SK-N-SH (cell line): ENCODE measurements at regions not wholly inside any gene's neighbourhood (a gene's known extent, or its start where the extent isn't known, plus 50 kb on each side); places are given as distances from the start of the nearest gene placed in this dataset.

Source experiments
- CTCF ChIA-PET: fragments of 300-600, 350-600 bp; formaldehyde crosslinking; extraction: SDS; loops from one replicate; lab custom pipeline; 2021; lab: Yijun Ruan, JAX
- POLR2A ChIA-PET: fragments of 350-600 bp; sonication (Branson Sonifier 250); formaldehyde crosslinking; extraction: SDS; loops from one replicate; lab custom pipeline; 2020; ENCODE audit warnings: antibody characterized with exemption, inconsistent platforms; lab: Yijun Ruan, JAX
- DNase-seq: peaks from one replicate; pipeline ENCODE4 v3.0.0; 2012
- H2AFZ ChIP-seq: fragments of 200-600 bp; sonication (generic); 2 replicates; pipeline ENCODE4 v1.8.1; 2016; ENCODE audit warnings: antibody characterized with exemption, mild to moderate bottlenecking, low read depth
- H3F3A ChIP-seq: fragments of 200-600 bp; sonication (generic); replicated peaks from 2 replicates; pipeline ENCODE3; 2016; ENCODE audit warnings: antibody characterized with exemption, mild to moderate bottlenecking; ENCODE audit not compliant: insufficient read depth
- H3K27ac ChIP-seq, 2 experiments: fragments of 200-500 bp in 1 of 2; fragments of 200-600 bp in 1 of 2; sonication (Bioruptor generic) in 1 of 2; sonication (generic), shearing (Covaris generic) in 1 of 2; 2 replicates each; pipeline versions ENCODE4 v1.5.1 to v1.6.1; 2014 to 2016; ENCODE audit warnings: low read depth in 2 of 2, inconsistent platforms in 1 of 2, low read length in 1 of 2, mild to moderate bottlenecking in 1 of 2, mixed read lengths in 1 of 2
- H3K27me3 ChIP-seq: fragments of 200-600 bp; sonication (generic), shearing (Covaris generic); 2 replicates; pipeline ENCODE4 v1.6.1; 2016; ENCODE audit warnings: mixed run types; ENCODE audit not compliant: insufficient read depth
- H3K36me3 ChIP-seq, 2 experiments: fragments of 200-500 bp in 1 of 2; fragments of 200-600 bp in 1 of 2; sonication (Bioruptor generic) in 1 of 2; sonication (generic) in 1 of 2; replicated peaks in 1 of 2; 2 replicates each; pipeline versions ENCODE3 to v1.5.1; 2014 to 2016; ENCODE audit warnings: low read length in 1 of 2, mild to moderate bottlenecking in 1 of 2; ENCODE audit not compliant: insufficient read depth in 2 of 2, control insufficient read depth in 1 of 2
- H3K4me1 ChIP-seq, 2 experiments: fragments of 200-500 bp in 1 of 2; fragments of 200-600 bp in 1 of 2; sonication (Bioruptor generic) in 1 of 2; sonication (generic), shearing (Covaris generic) in 1 of 2; 2 replicates each; pipeline versions ENCODE4 v1.5.1 to v1.6.1; 2014 to 2016; ENCODE audit warnings: low read depth in 1 of 2, low read length in 1 of 2, mixed run types in 1 of 2; ENCODE audit not compliant: insufficient read depth in 2 of 2, control insufficient read depth in 1 of 2
- H3K4me2 ChIP-seq: fragments of 200-600 bp; sonication (generic), shearing (Covaris generic); 2 replicates; pipeline ENCODE4 v1.6.1; 2017; ENCODE audit warnings: mixed run types
- H3K4me3 ChIP-seq, 2 experiments: fragments of 200-500 bp in 1 of 2; fragments of 200-600 bp in 1 of 2; sonication (Bioruptor generic) in 1 of 2; sonication (generic), shearing (Covaris generic) in 1 of 2; 2 replicates each; pipeline versions ENCODE4 v1.5.1 to v1.8.1; 2014 to 2016; ENCODE audit warnings: low read depth in 2 of 2, inconsistent platforms in 1 of 2, low read length in 1 of 2, mild to moderate bottlenecking in 1 of 2, mixed read lengths in 1 of 2, moderate library complexity in 1 of 2
- H3K79me2 ChIP-seq: fragments of 200-600 bp; sonication (generic); 2 replicates; pipeline ENCODE4 v1.8.1; 2017; ENCODE audit warnings: mild to moderate bottlenecking; ENCODE audit not compliant: insufficient read depth
- H3K9ac ChIP-seq: fragments of 200-600 bp; sonication (generic); 2 replicates; pipeline ENCODE4 v1.6.1; 2017; ENCODE audit warnings: mixed run types
- H3K9me2 ChIP-seq: fragments of 200-600 bp; sonication (generic); 2 replicates; pipeline ENCODE4 v1.6.1; 2017; ENCODE audit warnings: mixed run types
- H3K9me3 ChIP-seq: fragments of 200-600 bp; sonication (generic); 2 replicates; pipeline ENCODE4 v1.6.1; 2017; ENCODE audit warnings: mixed run types, mild to moderate bottlenecking, moderate library complexity
- H4K20me1 ChIP-seq: fragments of 200-600 bp; sonication (generic); 2 replicates; pipeline ENCODE4 v1.6.1; 2017; ENCODE audit warnings: mild to moderate bottlenecking, mixed run types; ENCODE audit not compliant: insufficient read depth
- CHD2 ChIP-seq: fragments of 150-350 bp; IDR thresholded peaks from 2 replicates; pipeline ENCODE4 v1.6.1; 2018; ENCODE audit warnings: low read length; ENCODE audit not compliant: partially characterized antibody
- MEF2A ChIP-seq: IDR thresholded peaks from 2 replicates; pipeline ENCODE4 v1.4.0; 2012; ENCODE audit warnings: low read depth, borderline replicate concordance
- NFIC ChIP-seq: IDR thresholded peaks from 2 replicates; pipeline ENCODE4 v1.4.0; 2012; ENCODE audit warnings: borderline replicate concordance
- NRF1 ChIP-seq: IDR thresholded peaks from 2 replicates; pipeline ENCODE4 v1.6.1; 2012; ENCODE audit warnings: low read depth, mild to moderate bottlenecking, low read length
- PBX3 ChIP-seq: IDR thresholded peaks from 2 replicates; pipeline ENCODE4; 2012
- POLR2AphosphoS5 ChIP-seq: IDR thresholded peaks from 2 replicates; pipeline ENCODE4 v1.6.1; 2012; ENCODE audit warnings: low read depth, low read length
- RCOR1 ChIP-seq: fragments of 150-350 bp; IDR thresholded peaks from 2 replicates; pipeline ENCODE4 v1.6.1; 2017; ENCODE audit warnings: antibody characterized with exemption, low read length
- RFX5 ChIP-seq: IDR thresholded peaks from 2 replicates; pipeline ENCODE4 v1.6.1; 2012; ENCODE audit warnings: mild to moderate bottlenecking, improper control_type of control experiment, low read length
- SMC3 ChIP-seq: IDR thresholded peaks from 2 replicates; pipeline ENCODE4 v1.6.1; 2012; ENCODE audit warnings: low read depth, low read length, improper control_type of control experiment
- TEAD4 ChIP-seq: IDR thresholded peaks from 2 replicates; pipeline ENCODE4 v1.4.0; 2012; ENCODE audit warnings: mild to moderate bottlenecking, borderline replicate concordance; ENCODE audit not compliant: insufficient read depth
- WGBS: methylation state at CpG from one replicate; pipeline ENCODE4 v1.1.6; 2017; ENCODE audit warnings: low lambda C conversion rate; 5-methylcytosine and 5-hydroxymethylcytosine counted together
- TF ChIP-seq, protein P1 (sequence below): IDR thresholded peaks from 2 replicates; pipeline ENCODE4 v1.4.0; 2012; ENCODE audit warnings: low read depth, borderline replicate concordance
- TF ChIP-seq, protein P2 (sequence below): IDR thresholded peaks from 2 replicates; pipeline ENCODE4 v1.4.0; 2012; ENCODE audit warnings: low read depth
- TF ChIP-seq, protein P3 (sequence below): fragments of 200-600 bp; sonication (generic); IDR thresholded peaks from 2 replicates; pipeline ENCODE4 v1.6.1; 2017; ENCODE audit warnings: antibody characterized with exemption, mild to moderate bottlenecking, moderate library complexity

GRCh38 chr13:103852036-103852435, 785.8 kb upstream of the SLC10A2 start:
- no peaks in the 10 kb centered on the region for H3F3A ChIP-seq
- H3K27ac ChIP-seq: no peak overlapping the region
- no peak overlapping the region for H3K9ac ChIP-seq
- H4K20me1 ChIP-seq: no peaks in the 10 kb centered on the region
- H2AFZ ChIP-seq: no peak overlapping the region
- no peaks in the 10 kb centered on the region for H3K79me2 ChIP-seq
- H3K9me3 ChIP-seq: no peaks in the 10 kb centered on the region
- ChIA-PET CTCF (no interaction called here), POLR2A (no interaction called here)
- TF ChIP-seq, protein P1, sequence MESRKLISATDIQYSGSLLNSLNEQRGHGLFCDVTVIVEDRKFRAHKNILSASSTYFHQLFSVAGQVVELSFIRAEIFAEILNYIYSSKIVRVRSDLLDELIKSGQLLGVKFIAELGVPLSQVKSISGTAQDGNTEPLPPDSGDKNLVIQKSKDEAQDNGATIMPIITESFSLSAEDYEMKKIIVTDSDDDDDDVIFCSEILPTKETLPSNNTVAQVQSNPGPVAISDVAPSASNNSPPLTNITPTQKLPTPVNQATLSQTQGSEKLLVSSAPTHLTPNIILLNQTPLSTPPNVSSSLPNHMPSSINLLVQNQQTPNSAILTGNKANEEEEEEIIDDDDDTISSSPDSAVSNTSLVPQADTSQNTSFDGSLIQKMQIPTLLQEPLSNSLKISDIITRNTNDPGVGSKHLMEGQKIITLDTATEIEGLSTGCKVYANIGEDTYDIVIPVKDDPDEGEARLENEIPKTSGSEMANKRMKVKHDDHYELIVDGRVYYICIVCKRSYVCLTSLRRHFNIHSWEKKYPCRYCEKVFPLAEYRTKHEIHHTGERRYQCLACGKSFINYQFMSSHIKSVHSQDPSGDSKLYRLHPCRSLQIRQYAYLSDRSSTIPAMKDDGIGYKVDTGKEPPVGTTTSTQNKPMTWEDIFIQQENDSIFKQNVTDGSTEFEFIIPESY: no peak
- DNase-seq: no peak
- no peaks in the 10 kb centered on the region for H3K9me2 ChIP-seq
- no peaks in the 10 kb centered on the region for H3K4me1 ChIP-seq
- 54% methylated on average over 5 of the region's 5 CpGs for WGBS
- no peaks in the 10 kb centered on the region for H3K27me3 ChIP-seq
- H3K36me3 ChIP-seq: no peaks in the 10 kb centered on the region
- no peak overlapping the region for H3K4me2 ChIP-seq
- H3K4me3 ChIP-seq: no peak overlapping the region

DNA sequence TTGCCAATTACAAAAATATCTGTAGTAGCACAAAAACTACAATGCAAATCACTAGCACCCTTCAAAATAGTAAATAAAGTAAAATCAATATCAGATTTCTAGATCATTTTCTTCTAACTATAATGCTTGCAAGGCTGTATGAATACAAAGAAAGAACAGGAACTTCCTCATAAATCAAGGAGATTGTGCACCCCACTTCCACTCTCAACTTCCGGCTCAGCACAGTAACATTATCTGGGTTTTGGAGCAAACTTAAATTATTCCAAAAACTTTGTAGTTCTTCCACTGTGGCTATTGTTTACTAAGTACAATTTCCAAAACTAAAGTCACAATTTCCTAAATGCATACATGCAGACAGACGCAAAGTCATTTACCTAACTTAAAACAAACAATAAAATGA, 778.3 kb upstream of the SLC10A2 start:
- Histone ChIP-seq H4K20me1 (no peaks in the 10 kb centered on the region), H3K4me1 (peaks cover 0 to 14% of the 10 kb centered on the region in 2 experiments; a peak in 1 of 4 replicates), H3K79me2 (no peaks in the 10 kb centered on the region), H3K4me3 (no peak overlapping the region), H3K9ac (no peak overlapping the region), H3K4me2 (no peak overlapping the region), H3K27me3 (no peaks in the 10 kb centered on the region), H3K27ac (no peak overlapping the region), H3K36me3 (no peaks in the 10 kb centered on the region), H3K9me2 (no peaks in the 10 kb centered on the region), H3K9me3 (no peaks in the 10 kb centered on the region), H3F3A (no peaks in the 10 kb centered on the region), H2AFZ (no peak overlapping the region)
- TF ChIP-seq CHD2 (no peak), TEAD4 (no peak), RFX5 (no peak), MEF2A (no peak), SMC3 (no peak), PBX3 (no peak), NRF1 (no peak), POLR2AphosphoS5 (no peak), NFIC (no peak), RCOR1 (no peak)
- TF ChIP-seq, protein P2, sequence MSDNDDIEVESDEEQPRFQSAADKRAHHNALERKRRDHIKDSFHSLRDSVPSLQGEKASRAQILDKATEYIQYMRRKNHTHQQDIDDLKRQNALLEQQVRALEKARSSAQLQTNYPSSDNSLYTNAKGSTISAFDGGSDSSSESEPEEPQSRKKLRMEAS: no peak
- TF ChIP-seq, protein P3, sequence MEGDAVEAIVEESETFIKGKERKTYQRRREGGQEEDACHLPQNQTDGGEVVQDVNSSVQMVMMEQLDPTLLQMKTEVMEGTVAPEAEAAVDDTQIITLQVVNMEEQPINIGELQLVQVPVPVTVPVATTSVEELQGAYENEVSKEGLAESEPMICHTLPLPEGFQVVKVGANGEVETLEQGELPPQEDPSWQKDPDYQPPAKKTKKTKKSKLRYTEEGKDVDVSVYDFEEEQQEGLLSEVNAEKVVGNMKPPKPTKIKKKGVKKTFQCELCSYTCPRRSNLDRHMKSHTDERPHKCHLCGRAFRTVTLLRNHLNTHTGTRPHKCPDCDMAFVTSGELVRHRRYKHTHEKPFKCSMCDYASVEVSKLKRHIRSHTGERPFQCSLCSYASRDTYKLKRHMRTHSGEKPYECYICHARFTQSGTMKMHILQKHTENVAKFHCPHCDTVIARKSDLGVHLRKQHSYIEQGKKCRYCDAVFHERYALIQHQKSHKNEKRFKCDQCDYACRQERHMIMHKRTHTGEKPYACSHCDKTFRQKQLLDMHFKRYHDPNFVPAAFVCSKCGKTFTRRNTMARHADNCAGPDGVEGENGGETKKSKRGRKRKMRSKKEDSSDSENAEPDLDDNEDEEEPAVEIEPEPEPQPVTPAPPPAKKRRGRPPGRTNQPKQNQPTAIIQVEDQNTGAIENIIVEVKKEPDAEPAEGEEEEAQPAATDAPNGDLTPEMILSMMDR: no peak
- POLR2A ChIA-PET: no interaction called here
- CTCF ChIA-PET: no interaction called here
- 71% methylated on average over 2 of the region's 2 CpGs for WGBS
- DNase-seq: no peak
